Central memory CD4-positive, alpha-beta T cell (primary cell): ENCODE measurements at regions not wholly inside any gene's neighbourhood (a gene's known extent, or its start where the extent isn't known, plus 50 kb on each side); places are given as distances from the start of the nearest gene placed in this dataset.
"Not testable (repeated sequence)": the region's sequence is repeated elsewhere in the genome, so short reads cannot be mapped to it uniquely, and the experiment has no call there.

Experiments used
- DNase-seq: peaks from one replicate; pipeline ENCODE4 v3.0.0; 2022

DNA sequence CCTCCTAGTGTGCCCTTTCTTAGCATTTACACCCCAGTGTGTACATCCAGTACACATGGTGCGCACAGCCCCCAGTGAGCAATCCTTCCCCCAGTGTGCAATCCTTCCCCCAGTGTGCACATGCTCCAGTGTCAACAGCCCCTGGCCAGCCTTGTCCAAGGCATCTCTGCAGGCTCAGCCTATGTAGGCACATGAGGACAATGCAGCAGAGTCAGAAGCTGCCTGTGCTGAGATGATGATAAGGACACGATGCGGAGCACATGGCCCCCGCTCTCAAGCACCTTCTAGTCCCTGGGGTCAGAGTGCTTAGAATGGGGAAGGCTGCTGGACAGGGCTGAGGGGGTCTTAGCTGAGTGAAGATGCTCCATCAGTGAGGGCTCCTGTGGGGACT lies 69.8 kb downstream of the GADD45G start:
- DNase-seq, result no peak

DNA sequence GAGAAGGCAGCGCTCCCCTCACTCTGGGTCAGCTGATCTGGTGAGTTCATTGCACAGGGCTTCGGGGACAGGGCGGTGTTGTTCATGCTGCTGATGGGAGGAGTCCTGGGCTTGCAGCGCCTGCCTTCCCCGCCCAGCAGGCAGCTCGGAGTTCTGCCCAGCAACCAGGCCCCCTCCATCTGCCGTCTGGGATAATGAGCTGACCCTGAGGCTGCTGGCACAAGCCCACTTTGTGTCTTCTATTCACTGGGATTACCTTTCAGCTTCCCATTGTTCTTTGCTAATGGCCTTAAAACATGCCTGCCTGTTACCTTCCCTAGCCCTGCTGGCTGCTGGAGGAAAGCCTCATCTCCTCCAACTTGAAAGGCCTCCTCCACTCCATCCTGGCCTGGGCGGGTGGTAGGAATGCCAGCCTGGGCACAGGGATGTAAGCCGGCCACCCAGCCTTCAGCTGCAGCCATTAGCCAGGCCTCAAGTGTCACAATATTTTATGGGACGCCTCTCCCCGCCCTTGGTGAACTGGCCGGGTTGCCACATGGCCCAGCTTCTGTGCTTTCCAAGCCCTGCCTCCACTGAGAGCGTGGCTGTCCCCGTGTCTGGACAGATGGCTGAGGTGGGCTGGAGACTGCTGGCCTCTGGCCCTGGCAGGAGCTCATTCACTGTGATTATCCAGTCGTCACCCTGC lies 70.4 kb downstream of the GADD45G start:
- no peak for DNase-seq

DNA sequence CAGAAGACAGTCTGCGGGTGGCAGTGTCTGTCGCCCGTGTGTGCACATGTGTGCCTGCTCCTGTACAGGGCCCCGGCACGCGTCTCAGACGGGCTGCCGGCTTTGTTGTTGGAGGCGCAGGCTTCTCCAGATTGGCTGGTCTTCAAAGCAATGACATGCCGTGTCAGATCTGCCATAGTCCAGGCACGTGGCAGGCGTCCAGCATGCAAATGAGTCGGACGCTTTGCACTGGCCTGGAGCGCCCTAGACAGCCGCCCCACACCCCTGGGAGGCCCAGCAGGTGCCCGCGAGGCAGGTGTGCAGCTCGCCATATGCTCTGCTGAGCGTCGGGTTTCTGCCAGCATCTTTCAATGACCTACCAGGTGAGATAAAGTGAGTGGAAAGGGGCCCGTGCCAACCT lies 71.5 kb downstream of the GADD45G start:
- DNase-seq, result no peak

DNA sequence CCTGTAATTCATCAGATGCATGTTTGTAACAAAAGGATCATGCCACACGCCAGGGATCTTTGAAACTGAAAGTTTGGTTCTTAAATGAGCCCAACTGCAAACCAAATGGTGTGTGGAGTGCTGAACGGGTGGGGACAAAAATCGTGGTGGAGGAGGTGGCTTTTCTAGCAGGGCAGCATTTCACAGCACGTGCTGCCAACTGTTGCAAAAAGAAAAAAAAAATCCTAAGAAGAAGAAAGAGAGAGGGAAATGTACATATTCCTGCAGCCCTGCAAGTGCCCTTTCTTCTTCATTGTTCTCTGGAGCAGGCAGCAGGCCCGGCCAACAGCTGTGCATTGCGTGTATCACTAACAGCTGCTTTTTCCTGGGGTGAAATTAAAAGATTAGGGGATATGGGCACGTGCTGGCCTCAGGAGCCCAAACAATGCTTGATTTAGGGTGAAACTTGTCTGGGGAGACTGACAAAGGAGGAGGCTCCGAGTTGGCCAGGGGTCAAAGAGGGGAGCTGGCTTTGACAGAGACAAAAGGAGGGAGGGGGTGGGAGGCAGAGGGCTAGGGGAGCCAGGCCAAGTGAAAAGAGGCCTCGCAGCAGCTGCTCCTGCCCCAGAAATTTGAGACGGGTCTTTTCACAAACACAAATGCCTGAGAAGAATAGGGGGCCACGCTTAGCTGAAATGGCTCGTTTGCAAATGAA lies 73.0 kb downstream of the GADD45G start:
- DNase-seq, result no peak

DNA sequence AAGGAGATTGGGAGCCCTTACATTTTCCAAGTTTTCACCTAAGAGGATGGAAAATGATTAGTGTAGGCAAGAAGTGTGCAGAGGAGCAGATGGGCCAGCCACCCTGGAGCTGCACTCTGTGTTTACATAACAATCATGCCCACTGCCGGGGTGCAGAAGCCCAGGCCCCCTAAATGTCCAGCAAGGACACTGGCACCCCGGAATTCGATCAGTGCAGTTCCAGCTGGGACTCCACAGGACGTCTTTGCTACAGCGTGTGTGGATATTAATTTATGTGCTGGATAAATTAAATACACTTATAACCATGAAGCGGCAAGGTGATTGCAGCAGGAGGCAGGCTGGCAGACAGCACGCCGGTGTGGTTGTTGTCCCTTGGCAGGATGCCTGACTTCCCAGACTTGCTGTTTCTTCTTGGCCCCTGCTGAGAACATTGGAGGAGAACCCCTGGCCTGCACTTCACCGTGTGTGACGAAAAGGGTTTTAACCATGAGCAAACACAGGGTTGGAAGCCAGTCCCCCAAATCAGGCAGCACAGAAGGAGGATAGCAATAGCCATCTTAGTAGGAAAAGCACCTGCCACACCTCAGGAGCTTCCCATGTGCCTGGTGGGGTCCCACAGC lies 73.7 kb downstream of the GADD45G start:
- no peak for DNase-seq

DNA sequence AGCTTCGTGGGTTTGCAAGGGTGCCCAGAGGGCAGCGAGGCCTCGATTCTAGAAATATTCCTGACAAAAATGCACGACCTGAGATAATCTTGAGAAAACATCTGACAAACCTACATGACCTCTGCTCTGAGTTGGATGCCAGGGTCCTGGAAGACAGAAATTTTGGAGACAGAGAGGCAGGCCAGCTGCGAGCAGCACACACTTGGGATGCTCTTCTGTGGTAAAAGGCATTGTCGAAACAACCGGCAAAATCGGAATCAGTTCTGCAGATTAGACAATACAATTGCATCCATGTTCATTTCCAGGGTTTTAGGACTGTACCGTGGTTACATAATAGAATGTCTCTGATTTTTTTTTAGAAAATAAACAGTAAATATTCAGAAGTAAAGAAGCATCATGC lies 74.2 kb downstream of the GADD45G start:
- DNase-seq, result no peak

DNA sequence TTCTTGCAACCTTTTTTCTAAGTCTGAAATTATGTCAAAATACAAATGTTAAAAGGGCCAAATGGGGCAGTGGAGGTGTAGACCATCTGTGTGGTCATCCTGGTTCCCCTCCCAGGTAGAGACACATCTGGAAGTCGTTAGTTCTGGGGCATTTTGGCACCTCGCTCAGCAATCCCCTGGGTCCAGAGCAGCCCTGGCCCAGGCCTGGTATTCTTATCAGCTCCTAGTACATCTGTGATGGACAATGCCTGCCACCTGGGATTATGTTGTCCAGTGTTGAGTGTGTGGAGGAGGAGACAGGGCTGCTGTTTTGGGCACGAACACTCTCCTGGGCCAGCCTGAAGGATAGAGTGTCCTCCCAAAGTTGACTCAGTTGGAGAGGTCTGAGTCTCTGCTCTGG lies 74.8 kb downstream of the GADD45G start:
- no peak for DNase-seq

DNA sequence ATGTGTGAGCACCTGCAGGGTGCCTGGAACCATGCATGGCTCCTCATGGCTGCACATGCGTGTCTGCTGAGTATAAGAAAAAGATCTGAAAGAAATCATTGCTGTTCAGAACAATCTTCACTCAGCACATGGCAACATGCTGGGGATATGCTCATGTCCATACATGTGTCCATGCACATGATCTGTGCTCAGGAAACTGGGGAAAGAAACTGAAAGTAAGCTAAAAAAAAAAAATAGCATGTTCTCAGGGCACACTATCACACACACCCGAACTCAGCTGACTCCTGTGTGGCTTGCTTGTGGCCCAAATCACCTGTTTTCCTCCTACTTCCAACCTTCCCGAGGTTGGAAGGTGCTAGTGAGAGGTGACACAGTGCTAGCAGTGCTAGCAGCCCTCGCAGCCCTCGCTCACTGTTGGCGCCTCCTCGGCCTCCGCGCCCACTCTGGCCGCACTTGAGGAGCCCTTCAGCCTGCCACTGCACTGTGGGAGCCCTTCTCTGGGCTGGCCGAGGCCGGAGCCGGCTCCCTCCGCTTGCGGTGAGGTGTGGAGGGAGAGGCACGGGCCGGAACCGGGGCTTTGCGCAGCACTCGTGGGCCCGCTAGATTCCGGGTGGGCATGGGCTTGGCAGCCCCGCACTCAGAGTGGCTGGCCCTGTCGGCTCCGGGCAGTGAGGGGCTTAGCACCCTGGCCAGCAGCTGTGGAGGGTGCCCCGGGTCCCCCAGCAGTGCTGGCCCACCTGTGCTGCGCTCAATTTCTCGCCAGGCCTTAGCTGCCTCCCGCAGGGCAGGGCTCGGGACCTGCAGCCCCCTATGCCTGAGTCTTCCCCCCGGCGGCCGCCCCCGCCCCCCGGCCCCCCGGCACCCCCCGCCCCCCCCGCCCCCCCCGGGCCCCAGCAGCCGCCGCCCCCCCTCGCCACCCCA lies 76.0 kb downstream of the GADD45G start:
- DNase-seq, result no peak

DNA sequence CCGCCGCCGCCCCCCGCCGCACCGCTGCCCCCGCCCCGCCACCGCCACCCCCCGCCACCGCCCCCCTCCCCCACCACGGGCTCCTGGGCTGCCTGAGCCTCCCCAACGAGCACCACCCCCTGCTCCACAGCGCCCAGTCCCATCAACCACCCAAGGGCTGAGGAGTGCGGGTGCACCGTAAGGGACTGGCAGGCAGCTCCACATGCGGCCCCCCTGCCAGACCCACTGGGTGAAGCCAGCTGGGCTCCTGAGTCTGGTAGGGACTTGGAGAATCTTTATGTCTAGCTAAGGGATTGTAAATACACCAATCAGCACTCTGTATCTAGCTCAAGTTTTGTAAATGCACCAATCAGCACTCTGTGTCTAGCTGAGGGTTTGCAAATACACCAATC lies 76.7 kb downstream of the GADD45G start:
- not testable (repeated sequence) for DNase-seq

DNA sequence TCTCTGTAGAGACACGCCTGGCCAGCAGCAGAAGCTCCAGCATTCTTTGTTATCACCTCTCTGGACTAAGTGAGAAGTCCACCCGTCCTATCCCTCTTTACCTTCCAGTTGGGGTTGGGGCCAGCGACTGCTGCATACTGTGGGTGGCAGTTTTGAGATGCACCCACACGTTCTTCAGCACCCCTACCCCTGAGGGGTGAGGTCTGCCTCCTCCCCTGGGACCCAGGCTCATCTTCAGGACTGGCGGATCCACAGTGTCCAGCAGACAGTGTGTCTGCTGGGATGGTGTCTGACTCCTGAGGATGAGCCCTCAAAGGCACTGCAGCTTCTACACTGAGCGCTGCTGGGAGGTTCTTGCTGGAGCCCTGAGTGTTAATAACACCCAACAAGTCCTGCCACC lies 78.8 kb downstream of the GADD45G start:
- DNase-seq, result no peak

GRCh38 chr9:89684218-89684617 lies 79.4 kb downstream of the GADD45G start:
- no peak for DNase-seq

- DNase-seq, result no peak
Measured at GRCh38 chr9:89684912-89685636, 80.3 kb downstream of the GADD45G start.

- no peak for DNase-seq
Measured at GRCh38 chr9:89685698-89686097, 80.9 kb downstream of the GADD45G start.

DNA sequence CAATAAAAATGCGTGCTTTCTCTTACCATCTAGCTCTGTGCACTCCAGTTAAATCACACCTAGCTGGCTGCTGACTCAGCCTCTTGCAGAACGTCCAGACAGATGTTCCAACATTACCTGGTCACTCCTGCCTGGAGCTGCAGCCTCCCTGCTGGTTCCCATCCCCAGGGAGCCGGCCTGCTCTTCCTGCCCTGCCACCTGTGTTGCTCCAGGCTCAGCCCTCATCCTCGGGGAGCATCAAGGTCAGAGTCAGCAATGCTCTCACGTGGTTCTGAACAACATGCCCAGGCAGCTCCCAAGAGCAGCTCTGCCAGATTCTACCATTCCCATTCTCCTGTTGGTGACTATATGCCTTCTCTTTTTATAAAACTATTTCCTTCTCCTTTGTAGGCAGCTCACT lies 81.3 kb downstream of the GADD45G start:
- DNase-seq, result no peak

- no peak for DNase-seq
Measured at GRCh38 chr9:89686621-89687020, 81.8 kb downstream of the GADD45G start.

- DNase-seq, result no peak
Measured at GRCh38 chr9:89687188-89687587, 82.4 kb downstream of the GADD45G start.

DNA sequence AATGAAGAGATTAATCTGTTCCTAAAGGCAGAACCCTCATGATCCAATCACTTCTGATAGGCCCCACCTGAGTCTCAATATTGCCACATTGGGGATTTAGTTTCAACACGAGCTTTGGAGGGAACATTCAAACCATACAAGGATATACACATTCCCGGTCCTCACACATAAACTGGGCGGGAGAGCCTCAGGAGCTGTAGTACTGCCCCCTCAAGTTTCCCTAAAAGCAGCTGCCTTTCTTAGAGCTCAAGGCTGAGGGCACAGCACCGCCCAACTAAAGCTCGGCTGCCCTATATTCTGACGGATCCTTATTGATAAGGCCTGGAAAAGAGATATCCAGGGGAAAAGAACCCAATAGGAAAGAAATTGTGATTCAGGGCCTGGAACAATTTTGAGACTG lies 83.0 kb downstream of the GADD45G start:
- no peak for DNase-seq

- not testable (repeated sequence) for DNase-seq
Measured at GRCh38 chr9:89689321-89689720, 84.5 kb downstream of the GADD45G start.

- DNase-seq, result no peak
Measured at GRCh38 chr9:89690334-89690912, 85.6 kb downstream of the GADD45G start.

- DNase-seq, result no peak
Measured at GRCh38 chr9:89695441-89695891, 90.7 kb downstream of the GADD45G start.

DNA sequence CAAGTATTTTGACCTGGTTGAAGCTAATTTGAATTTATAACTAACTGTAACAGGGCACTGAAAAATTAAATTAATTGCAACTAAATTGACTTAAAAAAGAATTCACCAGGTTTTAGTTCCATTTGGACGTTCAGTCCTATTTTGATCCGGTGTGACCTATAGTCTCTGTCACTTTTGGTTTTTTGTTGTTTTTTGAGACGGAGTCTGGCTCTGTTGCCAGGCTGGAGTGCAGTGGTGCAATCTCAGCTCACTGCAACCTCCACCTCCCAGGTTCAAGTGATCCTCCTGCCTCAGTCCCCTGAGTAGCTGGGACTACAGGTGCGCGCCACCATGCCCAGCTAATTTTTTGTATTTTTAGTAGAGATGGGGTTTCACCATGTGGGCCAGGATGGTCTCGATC lies 91.2 kb downstream of the GADD45G start:
- not testable (repeated sequence) for DNase-seq

GRCh38 chr9:89696780-89697179 lies 92.0 kb downstream of the GADD45G start:
- no peak for DNase-seq
